Activated naive CD4-positive, alpha-beta T cell treated with anti-CD3 and anti-CD28 coated beads for 36 hours (primary cell): ENCODE measurements at regions not wholly inside any gene's neighbourhood (a gene's known extent, or its start where the extent isn't known, plus 50 kb on each side); places are given as distances from the start of the nearest gene placed in this dataset.
"Not testable (repeated sequence)": the region's sequence is repeated elsewhere in the genome, so short reads cannot be mapped to it uniquely, and the experiment has no call there.

Source experiments
- CTCF ChIA-PET: fragments of 350-600 bp; sonication (Branson Sonifier 250); formaldehyde crosslinking; loops from one replicate; lab custom pipeline; 2021; ENCODE audit warnings: antibody characterized with exemption; lab: Charles Lee
- DNase-seq: peaks from one replicate; pipeline ENCODE4 v3.0.0-alpha.2; 2020
- H3K27ac Mint-ChIP-seq: one replicate; pipeline ENCODE4 v1.8.0; 2021; ENCODE audit warnings: mild to moderate bottlenecking, mixed read lengths
- H3K27me3 Mint-ChIP-seq: one replicate; pipeline ENCODE4 v1.8.0; 2021; ENCODE audit warnings: low read depth, mixed read lengths
- H3K36me3 Mint-ChIP-seq: one replicate; pipeline ENCODE4 v1.8.0; 2021; ENCODE audit warnings: low read depth, mixed read lengths
- H3K4me1 Mint-ChIP-seq: one replicate; pipeline ENCODE4 v1.8.0; 2021; ENCODE audit warnings: low read depth, mixed read lengths
- H3K4me3 Mint-ChIP-seq: one replicate; pipeline ENCODE4 v1.8.0; 2021; ENCODE audit warnings: mild to moderate bottlenecking, moderate library complexity, mixed read lengths
- H3K9me3 Mint-ChIP-seq: one replicate; pipeline ENCODE4 v1.8.0; 2021; ENCODE audit warnings: mixed read lengths
- intact Hi-C: fragments of 100-400 bp; cut with micrococcal nuclease; formaldehyde crosslinking; loops from one replicate; pipeline ENCODE4 v1.15.1; 2023

- H3K9me3 Mint-ChIP-seq, H3K27me3 Mint-ChIP-seq, intact Hi-C loops, H3K36me3 Mint-ChIP-seq, H3K4me3 Mint-ChIP-seq, DNase-seq, H3K27ac Mint-ChIP-seq, H3K4me1 Mint-ChIP-seq, CTCF ChIA-PET: not testable (repeated sequence)
These were observed 62.8 kb downstream of the ARHGAP11B start for GRCh38 chr15:30688684-30689083.

- DNase-seq, H3K27me3 Mint-ChIP-seq, H3K9me3 Mint-ChIP-seq, H3K27ac Mint-ChIP-seq, H3K4me1 Mint-ChIP-seq, H3K4me3 Mint-ChIP-seq, intact Hi-C loops, H3K36me3 Mint-ChIP-seq, CTCF ChIA-PET: not testable (repeated sequence)
These were observed 64.2 kb downstream of the ARHGAP11B start for GRCh38 chr15:30690153-30690552.

- H3K36me3 Mint-ChIP-seq, CTCF ChIA-PET, DNase-seq, intact Hi-C loops, H3K4me3 Mint-ChIP-seq, H3K27me3 Mint-ChIP-seq, H3K27ac Mint-ChIP-seq, H3K4me1 Mint-ChIP-seq, H3K9me3 Mint-ChIP-seq: not testable (repeated sequence)
These were observed 69.9 kb downstream of the ARHGAP11B start for GRCh38 chr15:30695811-30696210.

GRCh38 chr15:30696439-30697314 is 70.7 kb downstream of the ARHGAP11B start:
- DNase-seq, H3K4me3 Mint-ChIP-seq: not testable (repeated sequence)

GRCh38 chr15:30697315-30697685 is 71.4 kb downstream of the ARHGAP11B start:
- CTCF ChIA-PET, H3K36me3 Mint-ChIP-seq, H3K4me1 Mint-ChIP-seq, H3K27ac Mint-ChIP-seq, H3K4me3 Mint-ChIP-seq, H3K27me3 Mint-ChIP-seq, DNase-seq, H3K9me3 Mint-ChIP-seq, intact Hi-C loops: not testable (repeated sequence)

More at GRCh38 chr15:30696439-30697314, 70.7 kb downstream of the ARHGAP11B start:
- H3K9me3 Mint-ChIP-seq, H3K27ac Mint-ChIP-seq, intact Hi-C loops, H3K36me3 Mint-ChIP-seq, H3K27me3 Mint-ChIP-seq, CTCF ChIA-PET, H3K4me1 Mint-ChIP-seq: not testable (repeated sequence)

GRCh38 chr15:30700006-30700597 is 74.2 kb downstream of the ARHGAP11B start:
- H3K36me3 Mint-ChIP-seq, CTCF ChIA-PET, H3K4me1 Mint-ChIP-seq, H3K9me3 Mint-ChIP-seq, DNase-seq, H3K27ac Mint-ChIP-seq, intact Hi-C loops, H3K4me3 Mint-ChIP-seq, H3K27me3 Mint-ChIP-seq: not testable (repeated sequence)

GRCh38 chr15:30707976-30708685 is 82.2 kb downstream of the ARHGAP11B start:
- H3K27ac Mint-ChIP-seq, H3K4me3 Mint-ChIP-seq, H3K9me3 Mint-ChIP-seq, H3K36me3 Mint-ChIP-seq, intact Hi-C loops, H3K27me3 Mint-ChIP-seq, DNase-seq, H3K4me1 Mint-ChIP-seq, CTCF ChIA-PET: not testable (repeated sequence)

- H3K27me3 Mint-ChIP-seq, H3K4me1 Mint-ChIP-seq, H3K9me3 Mint-ChIP-seq, CTCF ChIA-PET, DNase-seq, H3K36me3 Mint-ChIP-seq, H3K4me3 Mint-ChIP-seq, H3K27ac Mint-ChIP-seq, intact Hi-C loops: not testable (repeated sequence)
These were observed 82.9 kb downstream of the ARHGAP11B start for GRCh38 chr15:30708809-30709208.

GRCh38 chr15:30718038-30718643 is 92.2 kb downstream of the ARHGAP11B start:
- H3K4me3 Mint-ChIP-seq, intact Hi-C loops, H3K27ac Mint-ChIP-seq, H3K4me1 Mint-ChIP-seq, DNase-seq, CTCF ChIA-PET, H3K27me3 Mint-ChIP-seq, H3K9me3 Mint-ChIP-seq: not testable (repeated sequence)
- peaks cover 24% of the 10 kb centered on the region for H3K36me3 Mint-ChIP-seq

GRCh38 chr15:30719363-30719762 is 93.4 kb downstream of the ARHGAP11B start:
- DNase-seq, H3K27me3 Mint-ChIP-seq, H3K9me3 Mint-ChIP-seq, H3K27ac Mint-ChIP-seq, CTCF ChIA-PET, intact Hi-C loops, H3K4me1 Mint-ChIP-seq, H3K4me3 Mint-ChIP-seq: not testable (repeated sequence)
- peaks cover 29% of the 10 kb centered on the region for H3K36me3 Mint-ChIP-seq

- CTCF ChIA-PET, H3K27me3 Mint-ChIP-seq, H3K27ac Mint-ChIP-seq: not testable (repeated sequence)
These were observed 94.9 kb downstream of the ARHGAP11B start for GRCh38 chr15:30720825-30721224.

GRCh38 chr15:30721529-30721928 is 95.6 kb downstream of the ARHGAP11B start:
- H3K27me3 Mint-ChIP-seq, CTCF ChIA-PET, H3K9me3 Mint-ChIP-seq, H3K4me3 Mint-ChIP-seq, H3K27ac Mint-ChIP-seq, DNase-seq, H3K4me1 Mint-ChIP-seq, intact Hi-C loops: not testable (repeated sequence)
- peaks cover 35% of the 10 kb centered on the region for H3K36me3 Mint-ChIP-seq

More at GRCh38 chr15:30720825-30721224, 94.9 kb downstream of the ARHGAP11B start:
- DNase-seq, H3K4me3 Mint-ChIP-seq, H3K9me3 Mint-ChIP-seq, intact Hi-C loops, H3K4me1 Mint-ChIP-seq: not testable (repeated sequence)
- peaks cover 30% of the 10 kb centered on the region for H3K36me3 Mint-ChIP-seq
